ENCODE measurements at regions not wholly inside any gene's neighbourhood (a gene's known extent, or its start where the extent isn't known, plus 50 kb on each side); places are given as distances from the start of the nearest gene placed in this dataset.

DNA sequence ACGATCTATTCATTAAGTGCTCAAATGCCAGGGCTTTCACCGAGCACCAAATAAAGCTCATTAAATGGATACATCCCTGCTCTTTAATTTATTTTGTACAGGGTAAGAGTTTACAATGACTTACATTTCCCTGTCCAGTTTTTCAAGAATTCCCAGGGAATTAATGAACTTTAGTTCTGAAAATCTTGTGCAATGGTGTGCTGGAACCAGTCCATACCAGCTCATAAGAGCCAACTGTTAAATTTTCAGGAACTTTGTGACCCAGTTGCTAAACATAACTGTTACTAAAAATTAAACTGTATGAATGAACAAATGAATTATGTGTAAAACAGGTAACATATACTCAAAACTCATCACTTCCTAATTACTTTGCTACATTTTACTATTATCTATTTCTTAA is 191.7 kb upstream of the RASGEF1B start:
- Histone ChIP-seq H2BK12ac (ENCODE audit: low read length in 2 of 2) (no peak overlapping the region), H3K27me3 (ENCODE audit: control insufficient read depth in 1 of 2, insufficient read depth in 1 of 2, low read length in 2 of 2) (no peaks in the 10 kb centered on the region), H3K79me1 (replicated peaks; ENCODE audit: low read length, poor library complexity, severe bottlenecking) (no peaks in the 10 kb centered on the region), H2BK5ac (ENCODE audit: low read depth, low read length, poor library complexity, severe bottlenecking) (no peak overlapping the region), H3K4me2 (ENCODE audit: low read length, poor library complexity, severe bottlenecking) (no peak overlapping the region), H3K4me3 (ENCODE audit: insufficient read depth in 1 of 2, low read depth in 1 of 2, low read length in 2 of 2) (peak overlapping the region in 1 of 2 experiments; percentile 52), H3K4ac (ENCODE audit: low read depth in 1 of 2, low read length in 2 of 2) (no peak overlapping the region), H2AFZ (ENCODE audit: low read depth, low read length) (no peak overlapping the region), H3K27ac (ENCODE audit: low read length, poor library complexity, severe bottlenecking) (no peak overlapping the region), H3K9ac (ENCODE audit: low read length) (peak overlapping the region; percentile 0), H2AK5ac (ENCODE audit: low read length, severe bottlenecking) (no peak overlapping the region), H2BK15ac (ENCODE audit: low read depth, poor library complexity, severe bottlenecking) (no peak overlapping the region), H3K14ac (ENCODE audit: low read length in 2 of 2) (no peak overlapping the region), H3K23ac (ENCODE audit: low read length in 2 of 2) (no peak overlapping the region), H4K91ac (ENCODE audit: low read length) (no peak overlapping the region), H2BK120ac (ENCODE audit: low read depth, low read length) (no peak overlapping the region), H4K8ac (ENCODE audit: low read length) (no peak overlapping the region), H3K4me1 (ENCODE audit: control insufficient read depth, insufficient read depth, low read depth, low read length) (no peaks in the 10 kb centered on the region), H3K18ac (ENCODE audit: low read depth in 1 of 2, low read length in 2 of 2) (no peak overlapping the region), H3K36me3 (ENCODE audit: control insufficient read depth in 1 of 2, insufficient read depth in 2 of 2, low read depth in 1 of 2, low read length in 2 of 2) (no peaks in the 10 kb centered on the region), H3K9me3 (ENCODE audit: control insufficient read depth, low read length) (no peaks in the 10 kb centered on the region)
- 80% methylated on average over 1 of the region's 2 CpGs for WGBS
- no peak for DNase-seq

GRCh38 chr4:81659051-81659450 is 187.3 kb upstream of the RASGEF1B start:
- no peak overlapping the region for H2BK15ac ChIP-seq (ENCODE audit: low read depth, poor library complexity, severe bottlenecking)
- H3K4ac ChIP-seq (ENCODE audit: low read depth in 1 of 2, low read length in 2 of 2): no peak overlapping the region
- H2AFZ ChIP-seq (ENCODE audit: low read depth, low read length): no peak overlapping the region
- H3K4me2 ChIP-seq (ENCODE audit: low read length, poor library complexity, severe bottlenecking): no peak overlapping the region
- H3K9me3 ChIP-seq (ENCODE audit: control insufficient read depth, low read length): no peaks in the 10 kb centered on the region
- H2BK120ac ChIP-seq (ENCODE audit: low read depth, low read length): no peak overlapping the region
- H3K18ac ChIP-seq (ENCODE audit: low read depth in 1 of 2, low read length in 2 of 2): no peak overlapping the region
- no peaks in the 10 kb centered on the region for H3K4me1 ChIP-seq (ENCODE audit: control insufficient read depth, insufficient read depth, low read depth, low read length)
- no peak overlapping the region for H3K23ac ChIP-seq (ENCODE audit: low read length in 2 of 2)
- H3K4me3 ChIP-seq (ENCODE audit: insufficient read depth in 1 of 2, low read depth in 1 of 2, low read length in 2 of 2): no peak overlapping the region
- no peak for DNase-seq
- H3K36me3 ChIP-seq (ENCODE audit: control insufficient read depth in 1 of 2, insufficient read depth in 2 of 2, low read depth in 1 of 2, low read length in 2 of 2): no peaks in the 10 kb centered on the region
- no peak overlapping the region for H3K27ac ChIP-seq (ENCODE audit: low read length, poor library complexity, severe bottlenecking)
- no peak overlapping the region for H3K14ac ChIP-seq (ENCODE audit: low read length in 2 of 2)
- no peak overlapping the region for H2BK5ac ChIP-seq (ENCODE audit: low read depth, low read length, poor library complexity, severe bottlenecking)
- no peaks in the 10 kb centered on the region for H3K79me1 ChIP-seq (replicated peaks; ENCODE audit: low read length, poor library complexity, severe bottlenecking)
- H3K27me3 ChIP-seq (ENCODE audit: control insufficient read depth in 1 of 2, insufficient read depth in 1 of 2, low read length in 2 of 2): no peaks in the 10 kb centered on the region
- no peak overlapping the region for H4K91ac ChIP-seq (ENCODE audit: low read length)
- no peak overlapping the region for H4K8ac ChIP-seq (ENCODE audit: low read length)
- H3K9ac ChIP-seq (ENCODE audit: low read length): no peak overlapping the region
- no peak overlapping the region for H2BK12ac ChIP-seq (ENCODE audit: low read length in 2 of 2)
- H2AK5ac ChIP-seq (ENCODE audit: low read length, severe bottlenecking): no peak overlapping the region

DNA sequence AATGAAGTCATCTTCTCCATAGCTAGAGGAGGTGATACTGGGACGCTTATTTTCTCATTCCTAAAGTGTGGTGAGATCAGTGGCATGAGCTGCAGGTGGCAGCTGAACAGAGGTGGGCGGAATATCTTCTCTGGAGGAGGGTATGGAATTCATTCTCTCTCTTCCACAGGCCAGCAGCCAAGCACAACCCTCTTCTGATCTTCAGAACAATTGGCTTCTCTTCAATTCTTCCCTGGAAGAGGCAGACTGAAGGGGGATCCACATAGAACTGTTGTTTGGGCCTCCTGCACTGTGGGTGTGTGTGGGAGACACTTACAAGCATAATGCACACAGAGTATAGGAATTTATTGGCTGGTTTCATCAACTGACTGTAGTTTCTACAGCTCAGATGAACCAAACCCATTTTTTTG is 180.4 kb upstream of the RASGEF1B start:
- no peak for DNase-seq
- no peak overlapping the region for H2BK120ac ChIP-seq (ENCODE audit: low read depth, low read length)
- peaks cover 2% of the 10 kb centered on the region for H3K4me1 ChIP-seq (ENCODE audit: control insufficient read depth, insufficient read depth, low read depth, low read length)
- H3K14ac ChIP-seq (ENCODE audit: low read length in 2 of 2): no peak overlapping the region
- H3K18ac ChIP-seq (ENCODE audit: low read depth in 1 of 2, low read length in 2 of 2): no peak overlapping the region
- no peak overlapping the region for H3K9ac ChIP-seq (ENCODE audit: low read length)
- no peak overlapping the region for H4K91ac ChIP-seq (ENCODE audit: low read length)
- H3K4ac ChIP-seq (ENCODE audit: low read depth in 1 of 2, low read length in 2 of 2): no peak overlapping the region
- no peak overlapping the region for H3K4me2 ChIP-seq (ENCODE audit: low read length, poor library complexity, severe bottlenecking)
- no peak overlapping the region for H2BK5ac ChIP-seq (ENCODE audit: low read depth, low read length, poor library complexity, severe bottlenecking)
- H3K9me3 ChIP-seq (ENCODE audit: control insufficient read depth, low read length): no peaks in the 10 kb centered on the region
- no peaks in the 10 kb centered on the region for H3K79me1 ChIP-seq (replicated peaks; ENCODE audit: low read length, poor library complexity, severe bottlenecking)
- H3K27ac ChIP-seq (ENCODE audit: low read length, poor library complexity, severe bottlenecking): no peak overlapping the region
- H3K23ac ChIP-seq (ENCODE audit: low read length in 2 of 2): no peak overlapping the region
- H2BK12ac ChIP-seq (ENCODE audit: low read length in 2 of 2): no peak overlapping the region
- no peak overlapping the region for H2BK15ac ChIP-seq (ENCODE audit: low read depth, poor library complexity, severe bottlenecking)
- no peak overlapping the region for H4K8ac ChIP-seq (ENCODE audit: low read length)
- H3K4me3 ChIP-seq (ENCODE audit: insufficient read depth in 1 of 2, low read depth in 1 of 2, low read length in 2 of 2): no peak overlapping the region
- H3K36me3 ChIP-seq (ENCODE audit: control insufficient read depth in 1 of 2, insufficient read depth in 2 of 2, low read depth in 1 of 2, low read length in 2 of 2): no peaks in the 10 kb centered on the region
- H2AK5ac ChIP-seq (ENCODE audit: low read length, severe bottlenecking): no peak overlapping the region
- 93% methylated on average over 1 of the region's 2 CpGs for WGBS
- H3K27me3 ChIP-seq (ENCODE audit: control insufficient read depth in 1 of 2, insufficient read depth in 1 of 2, low read length in 2 of 2): peaks cover 0 to 14% of the 10 kb centered on the region in 2 experiments
- no peak overlapping the region for H2AFZ ChIP-seq (ENCODE audit: low read depth, low read length)

DNA sequence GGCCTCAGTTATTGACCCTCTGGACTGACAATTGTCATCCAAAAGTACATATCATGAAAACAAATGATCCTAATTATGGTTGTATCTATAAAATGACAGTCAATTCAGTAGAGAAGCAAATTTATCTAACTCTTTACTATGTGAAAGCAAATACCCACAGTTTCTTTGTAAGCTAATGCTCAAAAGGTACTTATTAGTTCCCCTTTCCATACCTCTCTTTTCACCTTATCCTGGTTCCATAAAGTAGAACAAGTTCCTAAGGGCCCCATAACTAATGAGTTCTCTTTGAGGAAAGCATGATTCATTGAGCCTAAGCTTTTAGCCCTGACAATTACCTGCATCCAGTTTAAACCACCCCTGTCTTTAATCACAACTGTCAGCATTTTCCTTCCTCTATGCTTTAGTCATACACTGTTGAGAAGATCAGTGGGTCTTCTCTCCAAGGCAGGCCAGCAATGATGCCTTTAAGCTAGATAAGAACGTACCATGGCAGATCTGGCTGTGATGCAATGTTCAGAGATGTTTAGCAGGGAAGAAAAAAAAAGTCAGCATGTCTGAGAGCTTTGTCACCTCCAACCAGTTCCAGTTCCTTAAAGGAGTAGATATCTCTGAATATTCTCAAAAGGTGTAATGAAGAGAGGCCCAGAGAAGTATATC is 179.7 kb upstream of the RASGEF1B start:
- no peak overlapping the region for H2AFZ ChIP-seq (ENCODE audit: low read depth, low read length)
- H4K91ac ChIP-seq (ENCODE audit: low read length): no peak overlapping the region
- H3K4ac ChIP-seq (ENCODE audit: low read depth in 1 of 2, low read length in 2 of 2): no peak overlapping the region
- H3K18ac ChIP-seq (ENCODE audit: low read depth in 1 of 2, low read length in 2 of 2): no peak overlapping the region
- H3K4me3 ChIP-seq (ENCODE audit: insufficient read depth in 1 of 2, low read depth in 1 of 2, low read length in 2 of 2): no peak overlapping the region
- no peak overlapping the region for H2BK120ac ChIP-seq (ENCODE audit: low read depth, low read length)
- H4K8ac ChIP-seq (ENCODE audit: low read length): no peak overlapping the region
- H3K27me3 ChIP-seq (ENCODE audit: control insufficient read depth in 1 of 2, insufficient read depth in 1 of 2, low read length in 2 of 2): peaks cover 0 to 19% of the 10 kb centered on the region in 2 experiments
- H3K4me2 ChIP-seq (ENCODE audit: low read length, poor library complexity, severe bottlenecking): no peak overlapping the region
- 17% methylated on average over 1 of the region's 1 CpG for WGBS
- no peak overlapping the region for H2BK15ac ChIP-seq (ENCODE audit: low read depth, poor library complexity, severe bottlenecking)
- no peaks in the 10 kb centered on the region for H3K9me3 ChIP-seq (ENCODE audit: control insufficient read depth, low read length)
- DNase-seq: no peak
- H2AK5ac ChIP-seq (ENCODE audit: low read length, severe bottlenecking): no peak overlapping the region
- H3K79me1 ChIP-seq (replicated peaks; ENCODE audit: low read length, poor library complexity, severe bottlenecking): no peaks in the 10 kb centered on the region
- H3K4me1 ChIP-seq (ENCODE audit: control insufficient read depth, insufficient read depth, low read depth, low read length): peaks cover 2% of the 10 kb centered on the region
- H2BK12ac ChIP-seq (ENCODE audit: low read length in 2 of 2): no peak overlapping the region
- H2BK5ac ChIP-seq (ENCODE audit: low read depth, low read length, poor library complexity, severe bottlenecking): no peak overlapping the region
- no peak overlapping the region for H3K27ac ChIP-seq (ENCODE audit: low read length, poor library complexity, severe bottlenecking)
- no peak overlapping the region for H3K23ac ChIP-seq (ENCODE audit: low read length in 2 of 2)
- H3K14ac ChIP-seq (ENCODE audit: low read length in 2 of 2): no peak overlapping the region
- no peaks in the 10 kb centered on the region for H3K36me3 ChIP-seq (ENCODE audit: control insufficient read depth in 1 of 2, insufficient read depth in 2 of 2, low read depth in 1 of 2, low read length in 2 of 2)
- no peak overlapping the region for H3K9ac ChIP-seq (ENCODE audit: low read length)

Measured in mesenchymal stem cell (in vitro differentiated cells and primary cell).